HG03520 (cell line): ENCODE measurements at regions not wholly inside any gene's neighbourhood (a gene's known extent, or its start where the extent isn't known, plus 50 kb on each side); places are given as distances from the start of the nearest gene placed in this dataset.
"Not testable (repeated sequence)": the region's sequence is repeated elsewhere in the genome, so short reads cannot be mapped to it uniquely, and the experiment has no call there.

Experiments used
- ATAC-seq: cut with Tn5 transposase; IDR thresholded peaks from one replicate; pipeline ENCODE4 v1.9.1; 2021; ENCODE audit warnings: mild to moderate bottlenecking, moderate library complexity; ENCODE audit not compliant: unreplicated experiment

GRCh38 chr16:26959416-26960009 is 107.2 kb upstream of the C16orf82 start:
- ATAC-seq = no peak

- ATAC-seq = no peak
These were observed 105.3 kb upstream of the C16orf82 start for GRCh38 chr16:26961459-26961858.

DNA sequence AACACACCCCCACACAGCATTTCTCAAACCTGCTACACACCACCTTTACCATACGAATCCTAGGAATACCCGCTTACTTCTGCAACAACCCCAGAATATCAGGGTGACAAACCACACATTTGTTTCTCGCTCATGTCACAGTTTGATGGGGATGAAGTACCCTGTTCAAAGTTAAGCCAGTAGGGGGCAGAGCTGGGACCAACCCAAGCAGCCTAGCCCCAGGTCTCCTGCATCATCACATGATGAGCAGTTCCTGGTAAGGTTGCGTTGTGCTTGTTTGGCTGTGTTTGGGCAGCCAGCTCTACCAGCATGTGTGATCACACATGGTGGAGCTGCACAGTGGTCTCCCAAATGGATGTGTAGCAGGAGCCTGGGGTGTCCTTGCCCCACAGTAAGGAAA is 103.6 kb upstream of the C16orf82 start:
- no peak for ATAC-seq

DNA sequence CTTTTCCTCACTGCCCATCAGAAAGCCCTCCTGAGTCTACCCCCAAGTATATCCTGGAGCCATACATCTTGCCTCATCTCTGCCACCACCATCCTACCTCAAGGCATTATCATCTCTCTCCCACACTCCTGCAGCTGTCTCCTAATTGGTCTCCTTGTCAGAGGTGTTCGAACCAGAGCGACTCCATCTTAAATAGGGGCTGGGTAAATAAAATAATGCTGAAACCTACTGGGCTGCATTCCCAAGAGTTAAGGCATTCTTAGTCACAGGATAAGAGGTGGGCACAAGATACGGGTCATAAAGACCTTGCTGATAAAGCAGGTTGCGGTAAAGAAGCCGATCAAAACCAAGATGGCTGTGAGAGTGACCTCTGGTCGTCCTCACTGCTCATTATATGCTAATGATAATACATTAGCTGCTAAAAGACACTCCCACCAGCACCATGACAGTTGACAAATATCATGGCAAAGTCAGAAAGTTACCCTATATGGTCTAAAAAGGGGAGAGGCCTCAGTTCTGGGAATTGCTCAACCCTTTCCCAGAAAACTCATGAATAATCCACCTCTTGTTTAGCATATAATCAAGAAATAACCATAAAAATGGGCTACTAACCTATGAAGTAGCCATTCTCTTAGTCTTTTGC is 97.0 kb upstream of the C16orf82 start:
- ATAC-seq = no peak

GRCh38 chr16:26970292-26970691 is 96.4 kb upstream of the C16orf82 start:
- no peak for ATAC-seq

DNA sequence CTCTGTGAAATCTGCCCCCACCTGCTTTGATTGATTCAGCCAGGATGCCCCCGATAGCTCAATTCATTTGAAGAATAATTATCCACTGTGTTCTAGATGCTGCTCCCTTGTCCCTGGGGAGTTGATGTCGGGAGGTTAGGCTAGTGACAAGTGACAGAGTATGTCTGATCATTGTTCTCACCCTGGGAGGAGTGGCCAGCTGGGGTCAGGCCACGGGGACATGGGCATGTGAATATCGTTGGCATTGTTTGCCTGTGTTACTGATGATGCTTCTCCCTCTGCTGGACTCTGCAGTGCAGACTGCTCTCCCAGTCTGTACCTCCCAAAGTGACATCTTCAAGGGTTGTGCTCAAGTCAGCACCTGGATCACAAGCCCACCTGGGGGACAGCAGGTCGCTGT is 89.9 kb upstream of the C16orf82 start:
- ATAC-seq = no peak

DNA sequence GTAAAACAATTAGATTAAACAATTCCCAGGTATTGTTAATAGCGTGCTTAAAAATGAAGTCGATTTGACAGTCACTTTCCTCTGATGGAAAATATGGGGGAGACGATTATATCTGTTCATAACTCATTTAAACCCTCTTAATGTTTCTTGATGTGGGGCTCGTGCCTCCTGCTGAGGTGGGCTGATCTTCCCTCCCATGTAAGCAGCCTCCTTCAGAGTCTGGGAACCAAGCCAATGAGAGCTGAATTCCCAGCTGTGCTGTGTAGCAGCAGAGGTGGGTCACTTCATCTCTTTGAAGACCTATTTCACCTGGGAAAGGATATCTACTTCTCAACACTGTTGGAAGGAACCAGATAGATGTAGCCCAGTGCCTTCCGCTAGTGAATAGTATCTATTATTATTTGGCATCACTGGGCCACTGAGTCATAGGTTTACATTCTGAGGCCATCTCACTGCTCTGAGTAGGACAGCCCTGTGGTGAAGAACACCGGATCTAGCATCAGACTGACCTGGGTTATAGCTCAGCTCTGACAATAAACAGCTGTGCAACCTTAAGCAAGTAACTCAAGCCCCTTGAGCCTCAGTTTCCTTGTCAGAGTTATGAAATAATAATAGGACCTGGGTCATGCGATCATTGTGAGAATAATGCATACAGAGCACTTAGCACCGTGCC is 85.3 kb upstream of the C16orf82 start:
- ATAC-seq = no peak

GRCh38 chr16:26982422-26982821 is 84.3 kb upstream of the C16orf82 start:
- ATAC-seq = no peak

- ATAC-seq = no peak
These were observed 83.3 kb upstream of the C16orf82 start for GRCh38 chr16:26983426-26983825.

DNA sequence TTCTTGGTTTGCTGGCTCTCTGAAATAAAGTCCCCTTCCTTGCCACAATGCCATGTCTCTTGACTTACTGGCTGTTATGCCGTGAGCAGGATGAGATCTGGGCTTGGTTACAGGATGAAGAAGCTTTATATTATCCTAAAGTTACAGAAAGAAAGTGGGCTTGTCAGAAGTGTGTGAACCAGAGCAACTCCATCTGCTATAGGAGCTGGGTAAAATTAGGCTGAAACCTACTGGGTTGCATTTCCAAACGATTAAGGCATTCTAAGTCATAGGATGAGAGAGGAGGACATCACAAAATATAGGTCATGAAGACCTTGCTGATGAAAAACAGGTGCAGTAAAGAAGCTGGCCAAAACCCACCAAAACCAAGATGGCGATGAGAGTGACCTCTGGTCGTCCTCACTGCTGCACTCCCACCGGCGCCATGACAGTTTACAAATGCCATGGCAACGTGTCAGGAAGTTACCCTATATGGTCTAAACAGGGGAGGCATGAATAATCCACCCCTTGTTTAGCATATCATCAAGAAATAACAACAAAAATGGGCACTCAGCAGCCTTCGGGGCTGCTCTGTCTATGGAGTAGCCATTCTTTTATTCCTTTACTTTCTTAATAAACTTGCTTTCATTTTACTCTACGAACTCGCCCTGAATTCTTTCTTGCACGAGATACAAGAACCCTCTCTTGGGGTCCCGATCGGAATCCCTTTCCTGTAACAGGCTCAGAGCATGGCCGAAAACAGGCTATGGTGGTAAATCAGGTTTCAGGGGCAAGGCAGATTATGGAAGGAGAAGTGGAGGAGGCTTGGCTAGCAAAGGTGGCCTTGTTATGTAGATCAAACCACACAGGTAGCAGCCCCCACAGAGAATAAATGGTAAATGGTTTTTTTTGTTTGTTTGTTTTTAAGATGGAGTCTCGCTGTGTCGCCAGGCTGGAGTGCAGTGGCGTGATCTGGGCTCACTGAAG is 81.3 kb upstream of the C16orf82 start:
- no peak for ATAC-seq

GRCh38 chr16:26987597-26988010 is 79.1 kb upstream of the C16orf82 start:
- no peak for ATAC-seq

- ATAC-seq = no peak
These were observed 78.5 kb upstream of the C16orf82 start for GRCh38 chr16:26988186-26988585.

- not testable (repeated sequence) for ATAC-seq
These were observed 76.2 kb upstream of the C16orf82 start for GRCh38 chr16:26990384-26991120.

GRCh38 chr16:26992666-26993349 is 73.9 kb upstream of the C16orf82 start:
- no peak for ATAC-seq

DNA sequence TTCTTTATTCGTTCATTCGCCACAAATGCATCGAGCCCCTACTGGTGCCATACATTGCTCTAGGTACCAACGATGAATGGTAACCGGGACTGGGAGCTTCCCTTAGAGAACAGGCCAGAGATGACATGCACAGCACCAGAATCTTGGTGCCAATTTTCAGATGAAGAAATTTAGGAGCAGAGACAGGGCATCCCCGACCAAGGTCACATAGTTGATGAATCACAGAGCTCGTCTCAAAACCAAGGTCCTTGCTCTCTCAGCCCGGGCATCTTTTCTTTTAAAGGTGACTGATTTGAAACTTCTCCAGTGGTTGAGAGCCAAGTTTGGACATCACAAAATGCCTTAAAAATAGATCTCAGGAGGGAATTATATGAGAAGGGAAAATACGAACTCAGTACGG is 73.2 kb upstream of the C16orf82 start:
- ATAC-seq = no peak

DNA sequence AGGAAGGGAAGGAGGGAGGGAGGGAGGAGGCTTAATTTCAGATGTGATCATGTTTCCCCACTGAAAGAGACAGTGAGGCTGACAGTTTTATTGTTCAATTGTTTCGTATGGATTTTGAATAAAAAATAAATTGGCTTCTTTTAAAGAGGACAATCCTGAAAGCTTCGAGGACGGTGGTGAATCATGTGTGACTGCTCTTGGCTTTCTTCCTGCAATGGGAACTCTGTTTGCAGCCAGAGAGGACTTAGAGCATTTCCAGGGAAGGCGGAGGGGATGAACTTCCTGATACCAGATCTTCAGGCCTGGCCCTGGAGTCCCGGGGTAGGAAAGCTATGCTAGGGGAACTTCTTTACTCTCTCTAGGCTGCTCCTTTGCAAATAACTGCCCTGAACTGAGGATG is 72.8 kb upstream of the C16orf82 start:
- no peak for ATAC-seq

- no peak for ATAC-seq
These were observed 71.2 kb upstream of the C16orf82 start for GRCh38 chr16:26995522-26995921.

- ATAC-seq = no peak
These were observed 61.3 kb upstream of the C16orf82 start for GRCh38 chr16:27005386-27005785.
